Natural killer cell (primary cell): ENCODE measurements at regions not wholly inside any gene's neighbourhood (a gene's known extent, or its start where the extent isn't known, plus 50 kb on each side); places are given as distances from the start of the nearest gene placed in this dataset.

Source experiments
- ATAC-seq, 3 donors: fragments of 150-1000 bp in 2 of 3; fragments of 200-7000 bp in 1 of 3; cut with Tn5 transposase; 1 replicate in 1 of 3; 2 replicates in 2 of 3; pipeline ENCODE4 v1.10.0; 2021; ENCODE audit warnings: mild to moderate bottlenecking in 2 of 3, moderate library complexity in 2 of 3
- DNase-seq, 2 donors: peaks; one replicate each; pipeline versions ENCODE4 v3.0.0 to v3.0.0-alpha.2; 2013 to 2021; ENCODE audit warnings: mixed read lengths in 1 of 2
- H3K27ac ChIP-seq: one replicate; pipeline ENCODE4 v1.5.1; 2013; ENCODE audit warnings: mild to moderate bottlenecking, low read length
- H3K27me3 ChIP-seq: one replicate; pipeline ENCODE4 v1.6.1; 2013; ENCODE audit warnings: low read length; ENCODE audit not compliant: control insufficient read depth, insufficient read depth
- H3K36me3 ChIP-seq: one replicate; pipeline ENCODE4 v1.6.1; 2013; ENCODE audit warnings: low read length; ENCODE audit not compliant: control insufficient read depth, insufficient read depth
- H3K4me1 ChIP-seq: one replicate; pipeline ENCODE4 v1.6.1; 2013; ENCODE audit warnings: low read length; ENCODE audit not compliant: control insufficient read depth, insufficient read depth
- H3K4me3 ChIP-seq: one replicate; pipeline ENCODE4 v1.5.1; 2013; ENCODE audit warnings: low read length
- H3K9me3 ChIP-seq: one replicate; pipeline ENCODE4 v1.6.1; 2013; ENCODE audit warnings: low read length; ENCODE audit not compliant: control insufficient read depth, insufficient read depth
- H3K27ac Mint-ChIP-seq, 2 donors: one replicate each; pipeline ENCODE4 v1.8.0; 2022; ENCODE audit warnings: mild to moderate bottlenecking in 2 of 2, mixed read lengths in 2 of 2, moderate library complexity in 1 of 2
- H3K27me3 Mint-ChIP-seq, 2 donors: one replicate each; pipeline ENCODE4 v1.8.0; 2022; ENCODE audit warnings: low read depth in 2 of 2, mixed read lengths in 2 of 2
- H3K36me3 Mint-ChIP-seq: one replicate; pipeline ENCODE4 v1.8.0; 2022; ENCODE audit warnings: mixed read lengths
- H3K4me1 Mint-ChIP-seq, 2 donors: one replicate each; pipeline ENCODE4 v1.8.0; 2022; ENCODE audit warnings: mixed read lengths in 2 of 2
- H3K4me3 Mint-ChIP-seq: one replicate; pipeline ENCODE4 v1.8.0; 2022; ENCODE audit warnings: mild to moderate bottlenecking, moderate library complexity, mixed read lengths
- H3K9me3 Mint-ChIP-seq, 2 donors: one replicate each; pipeline ENCODE4 v1.8.0; 2022; ENCODE audit warnings: mixed read lengths in 2 of 2
- CTCF ChIP-seq: fragments of 200-600 bp; IDR thresholded peaks from one replicate; pipeline ENCODE4 v1.8.0; 2022; ENCODE audit warnings: antibody characterized with exemption
- WGBS: methylation state at CpG from one replicate; pipeline ENCODE4 v1.1.7; 2013; ENCODE audit warnings: missing lambda C conversion rate; ENCODE audit not compliant: insufficient coverage; 5-methylcytosine and 5-hydroxymethylcytosine counted together
- intact Hi-C: fragments of 100-400 bp; cut with micrococcal nuclease; formaldehyde crosslinking; loops from one replicate; pipeline ENCODE4 v1.14.2; 2022

GRCh38 chr7:25279705-25280104, 51.4 kb upstream of the NPVF start:
- WGBS = 87% methylated on average over 4 of the region's 4 CpGs
- no peaks in the 10 kb centered on the region for H3K36me3 Mint-ChIP-seq
- H3K9me3 Mint-ChIP-seq = no peaks in the 10 kb centered on the region
- Histone ChIP-seq H3K4me1 (no peaks in the 10 kb centered on the region), H3K9me3 (no peaks in the 10 kb centered on the region), H3K27me3 (peaks cover 12% of the 10 kb centered on the region), H3K4me3 (no peak overlapping the region), H3K27ac (no peak overlapping the region), H3K36me3 (no peaks in the 10 kb centered on the region)
- DNase-seq (no peak), ATAC-seq (no peak)
- intact Hi-C loops = no loop called here
- H3K27ac Mint-ChIP-seq = no peak overlapping the region
- peaks cover 29 to 73% of the 10 kb centered on the region in 2 donors for H3K27me3 Mint-ChIP-seq
- TF ChIP-seq CTCF = no peak
- H3K4me1 Mint-ChIP-seq = peaks cover 6% of the 10 kb centered on the region in 2 donors
- no peak overlapping the region for H3K4me3 Mint-ChIP-seq

GRCh38 chr7:25280181-25280580, 51.9 kb upstream of the NPVF start:
- DNase-seq (no peak), ATAC-seq (no peak)
- Mint-ChIP-seq H3K9me3 (no peaks in the 10 kb centered on the region), H3K27ac (no peak overlapping the region), H3K27me3 (peaks cover 27 to 73% of the 10 kb centered on the region in 2 donors), H3K36me3 (no peaks in the 10 kb centered on the region), H3K4me3 (no peak overlapping the region), H3K4me1 (peaks cover 6% of the 10 kb centered on the region in 2 donors)
- intact Hi-C loops = no loop called here
- H3K36me3 ChIP-seq = no peaks in the 10 kb centered on the region
- H3K4me3 ChIP-seq = no peak overlapping the region
- H3K27ac ChIP-seq = no peak overlapping the region
- H3K9me3 ChIP-seq = no peaks in the 10 kb centered on the region
- TF ChIP-seq CTCF = no peak
- peaks cover 12% of the 10 kb centered on the region for H3K27me3 ChIP-seq
- no peaks in the 10 kb centered on the region for H3K4me1 ChIP-seq
- WGBS = 89% methylated on average over 2 of the region's 3 CpGs

- intact Hi-C loops = no loop called here
- Mint-ChIP-seq H3K27me3 (peaks cover 21 to 67% of the 10 kb centered on the region in 2 donors), H3K27ac (no peak overlapping the region), H3K36me3 (no peaks in the 10 kb centered on the region), H3K4me1 (peaks cover 6% of the 10 kb centered on the region in 2 donors), H3K4me3 (no peak overlapping the region), H3K9me3 (no peaks in the 10 kb centered on the region)
- no peak for ATAC-seq
- peaks cover 4% of the 10 kb centered on the region for H3K27me3 ChIP-seq
- WGBS = 89% methylated on average over 7 of the region's 8 CpGs
- H3K36me3 ChIP-seq = no peaks in the 10 kb centered on the region
- H3K4me3 ChIP-seq = no peak overlapping the region
- H3K4me1 ChIP-seq = no peaks in the 10 kb centered on the region
- no peak for TF ChIP-seq CTCF
- DNase-seq = no peak
- no peaks in the 10 kb centered on the region for H3K9me3 ChIP-seq
- no peak overlapping the region for H3K27ac ChIP-seq
Observed at GRCh38 chr7:25282194-25282593, 53.9 kb upstream of the NPVF start.

- Histone ChIP-seq H3K36me3 (no peaks in the 10 kb centered on the region), H3K27ac (no peak overlapping the region), H3K4me3 (no peak overlapping the region), H3K9me3 (no peaks in the 10 kb centered on the region), H3K4me1 (no peaks in the 10 kb centered on the region), H3K27me3 (no peaks in the 10 kb centered on the region)
- Mint-ChIP-seq H3K4me1 (no peaks in the 10 kb centered on the region), H3K27ac (no peak overlapping the region), H3K4me3 (no peak overlapping the region), H3K27me3 (peaks cover 20 to 58% of the 10 kb centered on the region in 2 donors), H3K9me3 (no peaks in the 10 kb centered on the region), H3K36me3 (no peaks in the 10 kb centered on the region)
- TF ChIP-seq CTCF = no peak
- no peak for DNase-seq
- intact Hi-C loops = no loop called here
- ATAC-seq = no peak
Observed at GRCh38 chr7:25286756-25287155, 58.5 kb upstream of the NPVF start.
